Ovary (tissue), 7 donors: ENCODE measurements at regions not wholly inside any gene's neighbourhood (a gene's known extent, or its start where the extent isn't known, plus 50 kb on each side); places are given as distances from the start of the nearest gene placed in this dataset.

Source experiments
- DNase-seq, 5 donors: peaks; one replicate each; pipeline ENCODE4 v3.0.0-alpha.2; 2019 to 2020
- H3K27ac ChIP-seq, 2 donors: fragments of 200-600 bp; one replicate each; pipeline versions ENCODE4 v1.5.1 to v1.8.0; 2019 to 2022
- H3K27me3 ChIP-seq: fragments of 200-600 bp; one replicate; pipeline ENCODE4 v1.8.0; 2022
- H3K36me3 ChIP-seq: fragments of 200-600 bp; sonication (generic); one replicate; pipeline ENCODE4 v1.5.1; 2019
- H3K4me1 ChIP-seq: one replicate; pipeline ENCODE4 v1.8.1; 2013; ENCODE audit warnings: mild to moderate bottlenecking, moderate library complexity; ENCODE audit not compliant: insufficient read depth
- H3K4me3 ChIP-seq: fragments of 200-600 bp; sonication (generic); one replicate; pipeline ENCODE4 v1.5.1; 2017
- H3K9me3 ChIP-seq, 2 donors: fragments of 200-600 bp in 1 of 2; sonication (generic) in 1 of 2; one replicate each; pipeline versions ENCODE4 v1.5.1 to v1.8.1; 2013 to 2019; ENCODE audit warnings: mild to moderate bottlenecking in 1 of 2, moderate library complexity in 1 of 2
- CTCF ChIP-seq, 3 donors: fragments of 450-650 bp in 2 of 3; fragments of 200-600 bp in 1 of 3; IDR thresholded peaks; one replicate each; pipeline versions ENCODE4 v1.5.1 to v1.8.0; 2016 to 2022; ENCODE audit warnings: antibody characterized with exemption in 3 of 3, mild to moderate bottlenecking in 1 of 3
- EP300 ChIP-seq: sonication (generic); formaldehyde crosslinking; IDR thresholded peaks from one replicate; pipeline ENCODE4 v1.6.1; 2017; ENCODE audit warnings: antibody characterized with exemption
- POLR2A ChIP-seq: fragments of 450-650 bp; IDR thresholded peaks from one replicate; pipeline ENCODE4 v1.6.1; 2017; ENCODE audit warnings: antibody characterized with exemption, mild to moderate bottlenecking, moderate library complexity
- WGBS, 3 donors: extraction: QIAGEN DNeasy Blood & Tissue Kit in 1 of 3; methylation state at CpG; one replicate each; pipeline versions ENCODE4 v1.1.5 to v1.1.7; 2013 to 2017; 5-methylcytosine and 5-hydroxymethylcytosine counted together
- intact Hi-C, 4 donors: fragments of 100-400 bp; cut with DNase I; formaldehyde crosslinking; loops; one replicate each; pipeline versions ENCODE4 v1.11.0 to v1.15.1; 2022 to 2023
- donor health status: DM: no; HTN: no; CAD: no; lungs with moderate emphysema.
- donor health status: DM: no; HTN: no; CAD: no.
- donor health status: Bipolar disorder and iron deficiency.
- donor health status: DM: no; HTN: no; CAD: no.
- donor health status: DM: yes; HTN: yes; CAD: no.

DNA sequence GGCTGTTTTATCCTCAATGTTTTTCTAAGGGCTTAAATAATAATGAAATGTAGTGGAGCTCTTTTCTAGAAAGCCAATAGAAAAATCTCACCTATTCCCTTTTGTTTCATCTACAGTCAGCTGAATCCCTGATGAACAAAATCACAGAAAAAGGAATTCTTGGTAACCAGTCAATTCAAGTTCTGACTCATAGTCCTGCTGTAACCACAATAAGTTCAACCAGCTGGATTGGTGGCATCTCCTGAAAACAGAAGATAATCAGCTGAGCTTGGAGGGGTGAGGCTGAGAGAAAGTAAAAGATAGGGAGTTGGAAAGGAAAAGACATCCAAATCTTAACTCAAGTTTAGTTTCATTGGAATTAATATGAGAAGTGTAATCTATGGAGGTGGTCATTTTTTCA is 772.1 kb downstream of the CCSER2 start:
- no peaks in the 10 kb centered on the region for H3K9me3 ChIP-seq
- H3K36me3 ChIP-seq = no peaks in the 10 kb centered on the region
- no peak for DNase-seq
- H3K4me1 ChIP-seq = no peaks in the 10 kb centered on the region
- TF ChIP-seq EP300 (no peak), POLR2A (no peak), CTCF (IDR thresholded peaks at IDR 0.05) (no peak)
- no peak overlapping the region for H3K27ac ChIP-seq
- no peaks in the 10 kb centered on the region for H3K27me3 ChIP-seq
- no peak overlapping the region for H3K4me3 ChIP-seq
- intact Hi-C loops = no loop called here

DNA sequence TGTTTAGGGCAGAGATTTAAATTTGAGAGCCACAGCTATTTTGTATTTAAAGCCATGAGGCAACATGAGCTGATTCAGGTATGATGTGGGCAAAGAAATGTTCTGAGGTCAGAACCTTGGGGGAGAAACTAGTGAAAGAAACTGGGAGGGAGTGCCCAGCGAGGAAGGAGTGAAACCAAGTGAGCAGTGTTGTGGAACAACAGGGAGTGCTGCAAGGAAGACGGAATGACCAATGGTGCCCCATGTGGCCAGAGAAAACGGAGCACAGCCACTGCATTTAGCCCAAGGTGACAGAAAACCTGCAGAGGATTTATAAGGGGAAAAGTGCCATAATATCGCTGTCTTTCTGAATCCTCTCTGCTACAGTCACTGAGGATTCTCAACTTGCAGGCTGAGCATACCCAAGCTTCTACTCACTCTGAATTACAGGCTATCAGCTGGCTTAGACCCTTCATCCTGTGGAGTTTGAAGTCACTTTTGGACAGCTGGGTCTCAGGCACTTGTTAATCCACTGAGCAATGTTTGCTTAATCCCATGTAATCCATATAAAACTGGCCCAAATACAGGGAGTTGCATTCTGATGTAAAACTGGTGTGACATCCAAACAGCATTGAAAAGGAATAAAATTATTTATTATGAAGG is 777.3 kb downstream of the CCSER2 start:
- Histone ChIP-seq H3K4me3 (no peak overlapping the region), H3K9me3 (no peaks in the 10 kb centered on the region), H3K27me3 (no peaks in the 10 kb centered on the region), H3K27ac (no peak overlapping the region), H3K36me3 (no peaks in the 10 kb centered on the region), H3K4me1 (no peaks in the 10 kb centered on the region)
- WGBS, 3 donors = 50 to 65% (median 63%) methylated on average over 4 of the region's 4 CpGs
- TF ChIP-seq CTCF (IDR thresholded peaks at IDR 0.05) (no peak), EP300 (no peak), POLR2A (no peak)
- DNase-seq = no peak
- intact Hi-C loops = no loop called here

GRCh38 chr10:85111271-85111670 is 782.9 kb downstream of the CCSER2 start:
- intact Hi-C loops = no loop called here
- Histone ChIP-seq H3K4me1 (no peaks in the 10 kb centered on the region), H3K27ac (no peak overlapping the region), H3K27me3 (no peaks in the 10 kb centered on the region), H3K9me3 (no peaks in the 10 kb centered on the region), H3K4me3 (no peak overlapping the region), H3K36me3 (no peaks in the 10 kb centered on the region)
- no peak for TF ChIP-seq CTCF (IDR thresholded peaks at IDR 0.05)
- TF ChIP-seq EP300 = no peak
- no peak for TF ChIP-seq POLR2A
- 34 to 56% (median 36%) methylated on average over 1 of the region's 1 CpG for WGBS, 3 donors
- DNase-seq = no peak

DNA sequence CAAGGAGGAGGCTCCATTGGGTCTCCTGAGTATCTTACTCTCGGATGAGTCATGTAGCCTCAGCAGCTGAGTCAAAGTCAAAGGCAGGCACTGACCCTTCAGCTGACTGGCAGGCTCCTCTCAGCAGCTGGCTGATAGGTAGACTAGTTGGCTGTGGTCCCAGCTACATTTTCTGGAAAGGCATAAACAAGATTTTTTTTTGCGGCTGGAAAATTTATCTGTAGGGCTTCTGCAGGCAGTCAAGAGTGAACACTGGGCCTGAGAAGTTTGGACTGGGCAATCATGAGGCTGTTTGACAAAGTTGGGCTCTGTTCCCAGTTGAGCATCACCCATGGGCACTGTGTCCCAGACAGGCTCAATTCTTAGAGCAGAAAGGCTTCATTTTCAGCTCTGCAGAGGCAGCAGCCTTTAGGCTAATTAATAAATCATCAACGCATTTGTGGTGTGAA is 796.2 kb downstream of the CCSER2 start:
- no peak overlapping the region for H3K4me3 ChIP-seq
- intact Hi-C loops = no loop called here
- H3K4me1 ChIP-seq = no peaks in the 10 kb centered on the region
- H3K9me3 ChIP-seq = no peaks in the 10 kb centered on the region
- TF ChIP-seq EP300 (no peak), POLR2A (no peak)
- no peak for DNase-seq
- H3K27me3 ChIP-seq = no peaks in the 10 kb centered on the region
- WGBS, 3 donors = 31 to 48% (median 46%) methylated on average over 3 of the region's 3 CpGs
- no peaks in the 10 kb centered on the region for H3K36me3 ChIP-seq
- no peak overlapping the region for H3K27ac ChIP-seq

DNA sequence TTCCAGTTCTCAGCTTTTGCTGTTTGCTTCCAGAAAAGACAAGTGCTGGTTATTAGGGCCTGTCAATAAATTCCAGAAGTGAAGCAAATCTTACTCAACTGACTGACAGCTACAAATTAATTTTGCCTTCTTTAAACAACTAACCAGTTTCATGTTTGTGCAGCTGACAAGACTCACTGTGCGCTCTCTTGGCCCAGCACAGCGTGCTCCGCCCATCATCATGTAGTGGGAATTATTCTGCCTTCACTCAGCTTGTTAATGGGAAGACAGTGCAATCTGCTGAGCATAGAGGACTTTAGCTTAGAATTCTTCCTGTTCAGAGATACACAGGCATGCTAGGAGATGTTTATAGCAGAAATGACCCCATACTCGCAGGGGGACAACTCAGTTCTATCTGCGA is 808.9 kb downstream of the CCSER2 start:
- intact Hi-C loops = no loop called here
- whole genome bisulfite sequencing, 3 donors = 71 to 80% (median 75%) methylated on average over 5 of the region's 5 CpGs
- Histone ChIP-seq H3K36me3 (no peaks in the 10 kb centered on the region), H3K9me3 (no peaks in the 10 kb centered on the region), H3K27me3 (no peaks in the 10 kb centered on the region), H3K4me3 (no peak overlapping the region), H3K4me1 (no peaks in the 10 kb centered on the region), H3K27ac (no peak overlapping the region)
- no peak for TF ChIP-seq POLR2A
- no peak for TF ChIP-seq EP300
- no peak for TF ChIP-seq CTCF (IDR thresholded peaks at IDR 0.05)
- no peak for DNase-seq
